ENCODE measurements at regions not wholly inside any gene's neighbourhood (a gene's known extent, or its start where the extent isn't known, plus 50 kb on each side); places are given as distances from the start of the nearest gene placed in this dataset.
A peak's percentile ranks its signal among the peaks of the same experiment; 100 is the strongest.

GRCh38 chr2:9772999-9773902, 70.0 kb upstream of the TAF1B start:
- Histone ChIP-seq H3K27ac (peak overlapping the region in 1 of 4 donors; percentile 31), H3K4me1 (peaks cover 0 to 24% (median 17%) of the 10 kb centered on the region in 3 donors), H3K9me3 (no peaks in the 10 kb centered on the region), H3K27me3 (no peaks in the 10 kb centered on the region), H3K36me3 (no peaks in the 10 kb centered on the region), H3K4me3 (no peak overlapping the region)
- TF ChIP-seq CTCF (IDR thresholded peaks at IDR 0.05) = no peak
- TF ChIP-seq POLR2A (IDR thresholded peaks at IDR 0.05) = no peak
- TF ChIP-seq POLR2AphosphoS5 (IDR thresholded peaks at IDR 0.05) = no peak
- no peak for TF ChIP-seq EP300 (IDR thresholded peaks at IDR 0.05)
- 63 to 82% methylated on average over 3 to 15 of the region's 23 CpGs for WGBS, 2 donors (ENCODE audit: low coverage in 1 of 2)
- ATAC-seq = no peak

GRCh38 chr2:9773903-9774239, 69.4 kb upstream of the TAF1B start:
- Histone ChIP-seq H3K36me3 (no peaks in the 10 kb centered on the region), H3K4me3 (no peak overlapping the region), H3K27me3 (no peaks in the 10 kb centered on the region), H3K9me3 (no peaks in the 10 kb centered on the region), H3K27ac (no peak overlapping the region), H3K4me1 (peaks cover 0 to 24% (median 17%) of the 10 kb centered on the region in 3 donors)
- 29% methylated on average over 2 of the region's 3 CpGs; no CpG with 5 or more reads in 1 of the 2 donors for WGBS, 2 donors (ENCODE audit: low coverage in 1 of 2)
- TF ChIP-seq EP300 (IDR thresholded peaks at IDR 0.05) (no peak), POLR2A (IDR thresholded peaks at IDR 0.05) (no peak), POLR2AphosphoS5 (IDR thresholded peaks at IDR 0.05) (no peak), CTCF (IDR thresholded peaks at IDR 0.05) (no peak)
- no peak for ATAC-seq

DNA sequence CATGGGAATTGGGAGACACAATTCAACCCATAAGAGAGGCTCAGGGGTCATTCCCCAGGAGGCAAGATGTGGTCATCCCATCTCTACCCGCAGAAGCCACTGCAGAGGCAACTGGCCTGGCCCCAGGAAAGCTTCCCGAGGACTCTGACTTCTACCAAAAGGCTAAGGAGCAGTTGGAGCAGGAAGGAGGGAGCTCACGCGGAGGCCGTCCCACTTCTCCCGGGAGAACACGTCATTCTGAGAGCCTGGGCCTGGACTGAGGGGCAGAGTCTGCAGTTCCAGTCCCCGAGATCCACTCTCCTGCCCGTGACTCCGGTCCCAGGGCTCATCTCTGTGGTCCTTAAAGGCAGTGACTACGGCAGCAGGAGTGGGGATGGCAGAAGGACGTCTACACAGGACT, 69.0 kb upstream of the TAF1B start:
- no peaks in the 10 kb centered on the region for H3K27me3 ChIP-seq
- H3K36me3 ChIP-seq = no peaks in the 10 kb centered on the region
- H3K4me1 ChIP-seq = peaks cover 0 to 24% (median 17%) of the 10 kb centered on the region in 3 donors
- H3K4me3 ChIP-seq = no peak overlapping the region
- H3K9me3 ChIP-seq = no peaks in the 10 kb centered on the region
- ATAC-seq = peak; percentile 23
- WGBS, 2 donors (ENCODE audit: low coverage in 1 of 2) = 75 to 81% methylated on average over 4 to 9 of the region's 12 CpGs
- TF ChIP-seq POLR2AphosphoS5 (IDR thresholded peaks at IDR 0.05) (no peak), EP300 (IDR thresholded peaks at IDR 0.05) (no peak), POLR2A (IDR thresholded peaks at IDR 0.05) (no peak), CTCF (IDR thresholded peaks at IDR 0.05) (no peak)
- H3K27ac ChIP-seq = peak overlapping the region in 1 of 4 donors; percentile 24

GRCh38 chr2:9775351-9775750, 67.9 kb upstream of the TAF1B start:
- H3K4me1 ChIP-seq = peaks cover 0 to 18% (median 16%) of the 10 kb centered on the region in 3 donors
- H3K27me3 ChIP-seq = no peaks in the 10 kb centered on the region
- H3K4me3 ChIP-seq = no peak overlapping the region
- 85 to 100% methylated on average over 2 to 6 of the region's 9 CpGs for WGBS, 2 donors (ENCODE audit: low coverage in 1 of 2)
- H3K9me3 ChIP-seq = no peaks in the 10 kb centered on the region
- no peaks in the 10 kb centered on the region for H3K36me3 ChIP-seq
- no peak for ATAC-seq
- no peak overlapping the region for H3K27ac ChIP-seq
- TF ChIP-seq EP300 (IDR thresholded peaks at IDR 0.05) (no peak), CTCF (IDR thresholded peaks at IDR 0.05) (no peak), POLR2A (IDR thresholded peaks at IDR 0.05) (no peak), POLR2AphosphoS5 (IDR thresholded peaks at IDR 0.05) (no peak)

All from gastroesophageal sphincter (tissue), 4 donors.